Smooth muscle cell (in vitro differentiated cells): ENCODE measurements at regions not wholly inside any gene's neighbourhood (a gene's known extent, or its start where the extent isn't known, plus 50 kb on each side); places are given as distances from the start of the nearest gene placed in this dataset.
"Not testable (repeated sequence)": the region's sequence is repeated elsewhere in the genome, so short reads cannot be mapped to it uniquely, and the experiment has no call there.

Experiments used
- DNase-seq: peaks from one replicate; lab custom pipeline; 2025; ENCODE audit not compliant: unreplicated experiment; lab: John Stamatoyannopoulos, UW
- H2AFZ ChIP-seq: fragments of 200-600 bp; sonication (generic); 2 replicates; pipeline ENCODE4 v1.6.0; 2016; ENCODE audit warnings: antibody characterized with exemption, low read depth, mild to moderate bottlenecking
- H3F3A ChIP-seq: fragments of 200-600 bp; sonication (generic); 2 replicates; pipeline ENCODE4 v1.6.0; 2017; ENCODE audit warnings: antibody characterized with exemption, low read depth
- H3K27ac ChIP-seq: fragments of 200-600 bp; sonication (generic); 2 replicates; pipeline ENCODE4 v1.5.1; 2016; ENCODE audit warnings: low read depth, mild to moderate bottlenecking
- H3K27me3 ChIP-seq: fragments of 200-600 bp; sonication (generic); 2 replicates; pipeline ENCODE4 v1.6.1; 2016; ENCODE audit warnings: low read depth, mild to moderate bottlenecking
- H3K36me3 ChIP-seq: fragments of 200-600 bp; sonication (generic); 2 replicates; pipeline ENCODE4 v1.5.1; 2016; ENCODE audit warnings: low read depth
- H3K4me1 ChIP-seq: fragments of 200-600 bp; sonication (generic); 2 replicates; pipeline ENCODE4 v1.5.1; 2016; ENCODE audit warnings: low read depth
- H3K4me2 ChIP-seq: fragments of 200-600 bp; sonication (generic); 2 replicates; pipeline ENCODE4 v1.6.0; 2016; ENCODE audit warnings: mild to moderate bottlenecking
- H3K4me3 ChIP-seq: fragments of 200-600 bp; sonication (generic); 2 replicates; pipeline ENCODE4 v1.5.1; 2016; ENCODE audit warnings: mild to moderate bottlenecking
- H3K79me2 ChIP-seq: fragments of 200-600 bp; sonication (generic); 2 replicates; pipeline ENCODE4 v1.6.0; 2016; ENCODE audit warnings: low read depth, mild to moderate bottlenecking
- H3K9ac ChIP-seq: fragments of 200-600 bp; sonication (generic); 2 replicates; pipeline ENCODE4 v1.6.0; 2016; ENCODE audit warnings: low read depth
- H3K9me3 ChIP-seq: fragments of 200-600 bp; sonication (generic); replicated peaks from 2 replicates; pipeline ENCODE4 v1.5.1; 2016; ENCODE audit warnings: low read depth
- H4K20me1 ChIP-seq: fragments of 200-600 bp; sonication (generic); 2 replicates; pipeline ENCODE4 v1.6.0; 2016; ENCODE audit warnings: low read depth
- WGBS: methylation state at CpG from one replicate; pipeline ENCODE4 v1.1.7; 2016; ENCODE audit warnings: low lambda C conversion rate; 5-methylcytosine and 5-hydroxymethylcytosine counted together
- TF ChIP-seq, protein P1 (sequence below): fragments of 200-600 bp; sonication (generic); IDR thresholded peaks from 2 replicates; pipeline ENCODE4 v1.5.1; 2017; ENCODE audit warnings: borderline replicate concordance, mild to moderate bottlenecking, antibody characterized with exemption; ENCODE audit not compliant: insufficient read depth, poor library complexity, severe bottlenecking

DNA sequence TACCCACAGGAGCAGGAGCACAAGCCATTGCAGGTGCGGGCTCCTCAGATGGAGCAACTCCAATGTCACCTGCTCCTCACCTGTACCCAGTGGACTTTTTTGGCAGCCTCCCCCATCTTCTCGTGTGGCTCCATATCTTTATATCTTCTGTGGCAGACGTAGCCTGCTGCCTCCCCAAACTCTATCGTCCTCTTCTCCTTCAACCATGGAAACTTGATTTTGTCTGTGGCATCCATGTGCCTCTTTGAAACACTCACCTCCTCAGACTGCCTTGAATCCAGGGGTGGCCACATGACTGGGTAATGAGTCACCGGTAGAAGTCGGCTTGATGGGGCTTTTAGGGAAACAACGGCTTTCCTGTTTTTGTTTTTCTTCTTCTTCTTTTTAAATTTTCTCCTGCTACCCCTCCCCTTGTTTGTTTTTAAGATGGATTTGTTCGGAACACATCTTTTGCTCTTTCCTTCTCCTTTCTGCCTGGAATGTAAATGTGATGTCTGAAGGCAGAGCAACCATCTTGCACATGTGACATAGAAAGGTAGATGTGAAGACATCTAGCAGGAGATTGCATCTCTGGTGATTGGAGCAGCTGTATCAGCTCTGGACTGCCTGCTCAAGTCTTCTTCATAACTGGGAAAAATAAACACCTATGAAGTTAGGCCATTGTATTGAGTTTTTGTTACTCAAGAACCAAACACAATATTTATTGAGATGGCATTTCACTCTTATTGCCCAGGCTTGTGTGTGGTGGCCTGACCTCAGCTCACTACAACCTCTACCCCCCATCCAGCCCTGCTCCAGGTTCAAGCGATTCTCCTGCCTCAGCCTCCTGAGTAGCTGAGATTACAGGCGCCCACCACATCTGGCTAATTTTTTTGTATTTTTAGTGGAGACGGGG, 69.9 kb upstream of the DDR1 start:
- Histone ChIP-seq H4K20me1 (no peaks in the 10 kb centered on the region), H3K79me2 (no peaks in the 10 kb centered on the region), H3K4me3 (no peak overlapping the region), H3K9me3 (no peaks in the 10 kb centered on the region), H3K9ac (peak overlapping the region; percentile 41), H3K27me3 (no peaks in the 10 kb centered on the region), H3K4me1 (peaks cover 11% of the 10 kb centered on the region), H3F3A (peaks cover 25% of the 10 kb centered on the region), H3K4me2 (peak overlapping the region; percentile 62), H2AFZ (no peak overlapping the region), H3K36me3 (no peaks in the 10 kb centered on the region), H3K27ac (peak overlapping the region; percentile 89)
- 41% methylated on average over 11 of the region's 11 CpGs for WGBS
- TF ChIP-seq, protein P1, sequence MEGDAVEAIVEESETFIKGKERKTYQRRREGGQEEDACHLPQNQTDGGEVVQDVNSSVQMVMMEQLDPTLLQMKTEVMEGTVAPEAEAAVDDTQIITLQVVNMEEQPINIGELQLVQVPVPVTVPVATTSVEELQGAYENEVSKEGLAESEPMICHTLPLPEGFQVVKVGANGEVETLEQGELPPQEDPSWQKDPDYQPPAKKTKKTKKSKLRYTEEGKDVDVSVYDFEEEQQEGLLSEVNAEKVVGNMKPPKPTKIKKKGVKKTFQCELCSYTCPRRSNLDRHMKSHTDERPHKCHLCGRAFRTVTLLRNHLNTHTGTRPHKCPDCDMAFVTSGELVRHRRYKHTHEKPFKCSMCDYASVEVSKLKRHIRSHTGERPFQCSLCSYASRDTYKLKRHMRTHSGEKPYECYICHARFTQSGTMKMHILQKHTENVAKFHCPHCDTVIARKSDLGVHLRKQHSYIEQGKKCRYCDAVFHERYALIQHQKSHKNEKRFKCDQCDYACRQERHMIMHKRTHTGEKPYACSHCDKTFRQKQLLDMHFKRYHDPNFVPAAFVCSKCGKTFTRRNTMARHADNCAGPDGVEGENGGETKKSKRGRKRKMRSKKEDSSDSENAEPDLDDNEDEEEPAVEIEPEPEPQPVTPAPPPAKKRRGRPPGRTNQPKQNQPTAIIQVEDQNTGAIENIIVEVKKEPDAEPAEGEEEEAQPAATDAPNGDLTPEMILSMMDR = no peak
- DNase-seq = no peak

DNA sequence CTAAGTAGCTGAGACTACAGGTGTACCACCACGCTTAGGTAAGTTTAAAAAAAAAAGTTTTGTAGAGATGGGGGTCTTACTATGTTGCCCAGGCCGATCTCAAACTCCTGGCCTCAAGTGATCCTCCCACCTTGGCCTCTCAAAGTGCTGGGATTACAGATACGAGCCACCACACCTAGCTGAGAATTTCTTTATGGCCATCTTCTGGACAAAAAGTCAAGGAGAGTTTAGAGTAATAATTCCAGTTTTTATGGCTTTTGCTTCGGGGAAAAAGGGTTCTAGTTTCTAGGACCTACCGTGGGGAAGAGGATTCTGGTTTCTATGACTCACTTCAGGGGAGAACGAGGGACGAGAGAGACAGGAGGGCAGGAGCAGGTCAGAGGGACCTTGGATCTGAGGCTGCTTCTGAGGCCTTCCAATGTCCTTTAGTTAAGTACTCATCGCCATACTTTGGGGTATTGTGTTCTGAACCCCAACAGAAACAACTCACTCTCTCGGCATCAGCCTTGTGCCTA, 69.3 kb upstream of the IER3 start:
- Histone ChIP-seq H2AFZ (no peak overlapping the region), H3F3A (peaks cover 18% of the 10 kb centered on the region), H4K20me1 (no peaks in the 10 kb centered on the region), H3K4me3 (no peak overlapping the region), H3K9ac (peak overlapping the region; percentile 41), H3K79me2 (no peaks in the 10 kb centered on the region), H3K4me1 (peaks cover 8% of the 10 kb centered on the region), H3K9me3 (no peaks in the 10 kb centered on the region), H3K36me3 (no peaks in the 10 kb centered on the region), H3K27ac (peak overlapping the region; percentile 89), H3K27me3 (no peaks in the 10 kb centered on the region), H3K4me2 (peak overlapping the region; percentile 62)
- TF ChIP-seq, protein P1 = no peak
- DNase-seq = no peak
- 48% methylated on average over 9 of the region's 9 CpGs for WGBS

- no peak overlapping the region for H2AFZ ChIP-seq
- TF ChIP-seq, protein P1 = no peak
- WGBS = 81% methylated on average over 7 of the region's 7 CpGs
- no peaks in the 10 kb centered on the region for H3K36me3 ChIP-seq
- H3K79me2 ChIP-seq = no peaks in the 10 kb centered on the region
- H3K4me3 ChIP-seq = no peak overlapping the region
- H3K27me3 ChIP-seq = no peaks in the 10 kb centered on the region
- no peak for DNase-seq
- H3K9ac ChIP-seq = no peak overlapping the region
- peaks cover 6% of the 10 kb centered on the region for H3K4me1 ChIP-seq
- peaks cover 16% of the 10 kb centered on the region for H3F3A ChIP-seq
- H3K4me2 ChIP-seq = no peak overlapping the region
- no peaks in the 10 kb centered on the region for H3K9me3 ChIP-seq
- H4K20me1 ChIP-seq = no peaks in the 10 kb centered on the region
- H3K27ac ChIP-seq = peak overlapping the region; percentile 77
Observed at GRCh38 chr6:30810813-30811339, 66.5 kb upstream of the IER3 start.

GRCh38 chr6:30807566-30807965, 63.2 kb upstream of the IER3 start:
- not testable (repeated sequence) for H3K9me3 ChIP-seq, H3K4me1 ChIP-seq, H3K27ac ChIP-seq, H3K4me2 ChIP-seq, H3F3A ChIP-seq, H4K20me1 ChIP-seq, H3K4me3 ChIP-seq, H3K9ac ChIP-seq, H2AFZ ChIP-seq, DNase-seq, H3K79me2 ChIP-seq, H3K36me3 ChIP-seq, H3K27me3 ChIP-seq
- 97% methylated on average over 26 of the region's 26 CpGs for WGBS
